H9 (cell line): ENCODE measurements at regions not wholly inside any gene's neighbourhood (a gene's known extent, or its start where the extent isn't known, plus 50 kb on each side); places are given as distances from the start of the nearest gene placed in this dataset.

Experiments
- DNase-seq: peaks from one replicate; pipeline ENCODE4 v3.0.0-alpha.2; 2017
- H2AFZ ChIP-seq: one replicate; pipeline ENCODE4 v1.6.1; 2013; ENCODE audit warnings: mild to moderate bottlenecking, low read length, control low read depth, moderate library complexity
- H2AK5ac ChIP-seq: 2 replicates; pipeline ENCODE4 v1.6.1; 2013; ENCODE audit warnings: low read length, control low read depth, mixed read lengths; ENCODE audit not compliant: insufficient read length
- H2BK120ac ChIP-seq: one replicate; pipeline ENCODE4 v1.6.1; 2013; ENCODE audit warnings: low read depth, mild to moderate bottlenecking, low read length, control low read depth, inconsistent platforms; ENCODE audit not compliant: poor library complexity, severe bottlenecking
- H2BK12ac ChIP-seq: 2 replicates; pipeline ENCODE4 v1.6.1; 2013; ENCODE audit warnings: low read length, control low read depth, mixed read lengths, low read depth; ENCODE audit not compliant: insufficient read length
- H2BK15ac ChIP-seq: 2 replicates; pipeline ENCODE4 v1.6.1; 2013; ENCODE audit warnings: low read depth, low read length, control low read depth
- H2BK20ac ChIP-seq: one replicate; pipeline ENCODE4 v1.6.1; 2013; ENCODE audit warnings: low read depth, mild to moderate bottlenecking, low read length, control low read depth, inconsistent platforms; ENCODE audit not compliant: poor library complexity, severe bottlenecking
- H2BK5ac ChIP-seq: 2 replicates; pipeline ENCODE4 v1.6.1; 2013; ENCODE audit warnings: low read length, control low read depth, mixed read lengths; ENCODE audit not compliant: insufficient read length
- H3K14ac ChIP-seq: 2 replicates; pipeline ENCODE4 v1.6.1; 2013; ENCODE audit warnings: low read length, control low read depth; ENCODE audit not compliant: insufficient read depth
- H3K18ac ChIP-seq: 2 replicates; pipeline ENCODE4 v1.6.1; 2013; ENCODE audit warnings: low read depth, mild to moderate bottlenecking, mixed read lengths, low read length, control low read depth; ENCODE audit not compliant: insufficient read length
- H3K23ac ChIP-seq: 2 replicates; pipeline ENCODE4 v1.6.1; 2013; ENCODE audit warnings: low read length, control low read depth, mixed read lengths, low read depth; ENCODE audit not compliant: insufficient read length
- H3K23me2 ChIP-seq: 2 replicates; pipeline ENCODE4 v1.6.1; 2013; ENCODE audit warnings: low read depth, mild to moderate bottlenecking, mixed read lengths, low read length, control low read depth; ENCODE audit not compliant: insufficient read length, poor library complexity, severe bottlenecking
- H3K27ac ChIP-seq: 2 replicates; pipeline ENCODE4 v1.5.1; 2013; ENCODE audit warnings: low read length, control low read depth, mixed read lengths, low read depth; ENCODE audit not compliant: insufficient read length
- H3K27me3 ChIP-seq: 2 replicates; pipeline ENCODE4 v1.6.1; 2013; ENCODE audit warnings: low read length, control low read depth, inconsistent platforms; ENCODE audit not compliant: insufficient read depth
- H3K4ac ChIP-seq: 2 replicates; pipeline ENCODE4 v1.6.1; 2013; ENCODE audit warnings: low read depth, mild to moderate bottlenecking, control low read depth, inconsistent platforms, low read length, moderate library complexity
- H3K4me1 ChIP-seq: 2 replicates; pipeline ENCODE4 v1.6.1; 2013; ENCODE audit warnings: low read length, control low read depth, inconsistent platforms; ENCODE audit not compliant: insufficient read depth
- H3K4me2 ChIP-seq: 2 replicates; pipeline ENCODE4 v1.6.1; 2013; ENCODE audit warnings: low read length, control low read depth, mixed read lengths; ENCODE audit not compliant: insufficient read length, insufficient read depth
- H3K56ac ChIP-seq: 2 replicates; pipeline ENCODE4 v1.6.1; 2013; ENCODE audit warnings: low read depth, mild to moderate bottlenecking, mixed read lengths, low read length, control low read depth; ENCODE audit not compliant: insufficient read length
- H3K79me1 ChIP-seq: 2 replicates; pipeline ENCODE4 v1.6.1; 2013; ENCODE audit warnings: low read depth, mild to moderate bottlenecking, moderate library complexity, low read length, control low read depth, inconsistent platforms; ENCODE audit not compliant: insufficient read depth, poor library complexity, severe bottlenecking
- H3K79me2 ChIP-seq: 2 replicates; pipeline ENCODE4 v1.6.1; 2013; ENCODE audit warnings: low read length, control low read depth, inconsistent platforms; ENCODE audit not compliant: insufficient read depth
- H3K9ac ChIP-seq: 2 replicates; pipeline ENCODE4 v1.6.1; 2013; ENCODE audit warnings: low read length, control low read depth, mixed read lengths; ENCODE audit not compliant: insufficient read length; ENCODE audit errors: extremely low read depth
- H3K9me3 ChIP-seq: one replicate; pipeline ENCODE4 v1.6.1; 2013; ENCODE audit warnings: low read depth, low read length, inconsistent platforms; ENCODE audit not compliant: control insufficient read depth
- H3T11ph ChIP-seq: one replicate; pipeline ENCODE4 v1.6.1; 2013; ENCODE audit warnings: mild to moderate bottlenecking, low read length, control low read depth, inconsistent platforms
- H4K20me1 ChIP-seq: one replicate; pipeline ENCODE4 v1.6.1; 2013; ENCODE audit not compliant: control insufficient read depth, insufficient read length, insufficient read depth
- H4K5ac ChIP-seq: 2 replicates; pipeline ENCODE4 v1.6.1; 2013; ENCODE audit warnings: low read depth, mild to moderate bottlenecking, mixed read lengths, low read length, control low read depth; ENCODE audit not compliant: insufficient read length
- H4K8ac ChIP-seq: replicated peaks from 2 replicates; pipeline ENCODE4 v1.6.1; 2013; ENCODE audit warnings: low read length, control low read depth, mixed read lengths, low read depth; ENCODE audit not compliant: insufficient read length
- H4K91ac ChIP-seq: 2 replicates; pipeline ENCODE4 v1.6.1; 2013; ENCODE audit warnings: low read depth, mild to moderate bottlenecking, moderate library complexity, mixed read lengths, low read length, control low read depth; ENCODE audit not compliant: insufficient read length
- H3K27ac Mint-ChIP-seq, 3 experiments: 2 replicates in 2 of 3; 3 replicates in 1 of 3; pipeline ENCODE4 v1.8.0; 2020 to 2021; ENCODE audit warnings: mixed read lengths in 3 of 3, mild to moderate bottlenecking in 1 of 3, moderate library complexity in 1 of 3
- H3K27me3 Mint-ChIP-seq: 2 replicates; pipeline ENCODE4 v1.8.0; 2021; ENCODE audit warnings: low read depth, mild to moderate bottlenecking, moderate library complexity, mixed read lengths
- H3K36me3 Mint-ChIP-seq, 3 experiments: 2 replicates in 2 of 3; 3 replicates in 1 of 3; pipeline ENCODE4 v1.8.0; 2020 to 2021; ENCODE audit warnings: low read depth in 3 of 3, mixed read lengths in 3 of 3; ENCODE audit not compliant: insufficient read depth in 1 of 3
- H3K4me1 Mint-ChIP-seq, 2 experiments: 2 replicates each; pipeline ENCODE4 v1.8.0; 2020; ENCODE audit warnings: mixed read lengths in 2 of 2
- H3K4me3 Mint-ChIP-seq, 2 experiments: 2 replicates in 1 of 2; 3 replicates in 1 of 2; pipeline ENCODE4 v1.8.0; 2020 to 2021; ENCODE audit warnings: mild to moderate bottlenecking in 2 of 2, mixed read lengths in 2 of 2, moderate library complexity in 1 of 2
- H3K9me3 Mint-ChIP-seq, 2 experiments: 2 replicates in 1 of 2; 3 replicates in 1 of 2; pipeline ENCODE4 v1.8.0; 2020; ENCODE audit warnings: mild to moderate bottlenecking in 2 of 2, mixed read lengths in 2 of 2, moderate library complexity in 1 of 2
- TF ChIP-seq, protein P1 (sequence below): fragments of 200-600 bp; sonication (generic); conservative IDR thresholded peaks from 3 replicates; pipeline ENCODE4 v1.8.0; 2021; ENCODE audit warnings: antibody characterized with exemption, mild to moderate bottlenecking

- no peak for DNase-seq
- no peak overlapping the region for H4K91ac ChIP-seq
- no peaks in the 10 kb centered on the region for H3K9me3 ChIP-seq
- H3K56ac ChIP-seq: no peak overlapping the region
- H3K18ac ChIP-seq: no peak overlapping the region
- H2BK12ac ChIP-seq: no peak overlapping the region
- no peaks in the 10 kb centered on the region for H3K27me3 Mint-ChIP-seq
- H3K79me1 ChIP-seq: no peaks in the 10 kb centered on the region
- H4K20me1 ChIP-seq: no peaks in the 10 kb centered on the region
- TF ChIP-seq, protein P1, sequence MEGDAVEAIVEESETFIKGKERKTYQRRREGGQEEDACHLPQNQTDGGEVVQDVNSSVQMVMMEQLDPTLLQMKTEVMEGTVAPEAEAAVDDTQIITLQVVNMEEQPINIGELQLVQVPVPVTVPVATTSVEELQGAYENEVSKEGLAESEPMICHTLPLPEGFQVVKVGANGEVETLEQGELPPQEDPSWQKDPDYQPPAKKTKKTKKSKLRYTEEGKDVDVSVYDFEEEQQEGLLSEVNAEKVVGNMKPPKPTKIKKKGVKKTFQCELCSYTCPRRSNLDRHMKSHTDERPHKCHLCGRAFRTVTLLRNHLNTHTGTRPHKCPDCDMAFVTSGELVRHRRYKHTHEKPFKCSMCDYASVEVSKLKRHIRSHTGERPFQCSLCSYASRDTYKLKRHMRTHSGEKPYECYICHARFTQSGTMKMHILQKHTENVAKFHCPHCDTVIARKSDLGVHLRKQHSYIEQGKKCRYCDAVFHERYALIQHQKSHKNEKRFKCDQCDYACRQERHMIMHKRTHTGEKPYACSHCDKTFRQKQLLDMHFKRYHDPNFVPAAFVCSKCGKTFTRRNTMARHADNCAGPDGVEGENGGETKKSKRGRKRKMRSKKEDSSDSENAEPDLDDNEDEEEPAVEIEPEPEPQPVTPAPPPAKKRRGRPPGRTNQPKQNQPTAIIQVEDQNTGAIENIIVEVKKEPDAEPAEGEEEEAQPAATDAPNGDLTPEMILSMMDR: no peak
- H3K27ac Mint-ChIP-seq: no peak overlapping the region
- no peak overlapping the region for H4K5ac ChIP-seq
- no peak overlapping the region for H3K27ac ChIP-seq
- no peak overlapping the region for H2BK20ac ChIP-seq
- H2BK5ac ChIP-seq: no peak overlapping the region
- H2AFZ ChIP-seq: no peak overlapping the region
- no peak overlapping the region for H3K4me2 ChIP-seq
- no peak overlapping the region for H3K4me3 Mint-ChIP-seq
- H2BK15ac ChIP-seq: no peak overlapping the region
- no peak overlapping the region for H4K8ac ChIP-seq
- H2AK5ac ChIP-seq: no peak overlapping the region
- H3K23ac ChIP-seq: no peak overlapping the region
- H3K14ac ChIP-seq: no peak overlapping the region
- no peak overlapping the region for H3K4ac ChIP-seq
- H3K9ac ChIP-seq: no peak overlapping the region
- H3K4me1 ChIP-seq: no peaks in the 10 kb centered on the region
- H3K36me3 Mint-ChIP-seq: no peaks in the 10 kb centered on the region
- H3K9me3 Mint-ChIP-seq: no peaks in the 10 kb centered on the region
- H3T11ph ChIP-seq: no peak overlapping the region
- H3K79me2 ChIP-seq: no peaks in the 10 kb centered on the region
- no peak overlapping the region for H2BK120ac ChIP-seq
- H3K27me3 ChIP-seq: no peaks in the 10 kb centered on the region
- no peaks in the 10 kb centered on the region for H3K4me1 Mint-ChIP-seq
- no peaks in the 10 kb centered on the region for H3K23me2 ChIP-seq
These were observed 343.7 kb upstream of the IRAK1BP1 start for GRCh38 chr6:78523622-78524021.
